ENCODE measurements at regions not wholly inside any gene's neighbourhood (a gene's known extent, or its start where the extent isn't known, plus 50 kb on each side); places are given as distances from the start of the nearest gene placed in this dataset.

GRCh38 chr13:104436555-104436954 is 1370.3 kb upstream of the SLC10A2 start:
- Histone ChIP-seq H3K4me3 (no peak overlapping the region), H3K36me3 (no peaks in the 10 kb centered on the region), H3K27me3 (ENCODE audit: low read depth) (no peaks in the 10 kb centered on the region), H3K4me1 (no peaks in the 10 kb centered on the region), H3K9me3 (no peaks in the 10 kb centered on the region), H3K27ac (no peak overlapping the region)
- DNase-seq (no peak), ATAC-seq (no peak)
- intact Hi-C loops (cut with DNase I) = no loop called here
- no peak for TF ChIP-seq CTCF (IDR thresholded peaks at IDR 0.05)

DNA sequence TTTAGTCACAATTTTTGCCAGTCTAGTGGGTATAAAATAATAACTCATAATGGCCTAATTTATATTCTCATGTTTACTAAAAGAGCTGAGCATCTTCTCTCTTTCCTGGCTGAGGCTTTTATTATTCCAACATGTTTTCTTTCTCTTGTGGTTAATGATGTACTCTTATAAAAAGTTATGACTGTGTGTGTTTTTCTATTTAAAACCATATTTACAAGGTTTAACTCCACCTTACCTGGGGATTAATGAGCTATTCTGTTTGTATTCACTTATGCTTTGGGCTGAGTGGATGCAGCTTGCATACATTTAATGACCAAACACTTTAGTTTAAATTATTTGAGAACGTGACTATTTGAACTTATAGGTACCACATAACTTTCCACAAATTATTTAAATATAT is 1365.7 kb upstream of the SLC10A2 start:
- H3K36me3 ChIP-seq = no peaks in the 10 kb centered on the region
- no peaks in the 10 kb centered on the region for H3K9me3 ChIP-seq
- H3K27me3 ChIP-seq (ENCODE audit: low read depth) = no peaks in the 10 kb centered on the region
- ATAC-seq = no peak
- no peak for DNase-seq
- no peak overlapping the region for H3K27ac ChIP-seq
- no peak overlapping the region for H3K4me3 ChIP-seq
- no peaks in the 10 kb centered on the region for H3K4me1 ChIP-seq
- TF ChIP-seq CTCF (IDR thresholded peaks at IDR 0.05) = no peak
- intact Hi-C loops (cut with DNase I) = no loop called here

- Histone ChIP-seq H3K27me3 (ENCODE audit: low read depth) (no peaks in the 10 kb centered on the region), H3K36me3 (no peaks in the 10 kb centered on the region), H3K4me1 (no peaks in the 10 kb centered on the region), H3K4me3 (no peak overlapping the region), H3K9me3 (no peaks in the 10 kb centered on the region), H3K27ac (no peak overlapping the region)
- DNase-seq (no peak), ATAC-seq (no peak)
- TF ChIP-seq CTCF (IDR thresholded peaks at IDR 0.05) = no peak
- intact Hi-C loops (cut with DNase I) = no loop called here
Observed at GRCh38 chr13:104426435-104426834, 1360.2 kb upstream of the SLC10A2 start.

DNA sequence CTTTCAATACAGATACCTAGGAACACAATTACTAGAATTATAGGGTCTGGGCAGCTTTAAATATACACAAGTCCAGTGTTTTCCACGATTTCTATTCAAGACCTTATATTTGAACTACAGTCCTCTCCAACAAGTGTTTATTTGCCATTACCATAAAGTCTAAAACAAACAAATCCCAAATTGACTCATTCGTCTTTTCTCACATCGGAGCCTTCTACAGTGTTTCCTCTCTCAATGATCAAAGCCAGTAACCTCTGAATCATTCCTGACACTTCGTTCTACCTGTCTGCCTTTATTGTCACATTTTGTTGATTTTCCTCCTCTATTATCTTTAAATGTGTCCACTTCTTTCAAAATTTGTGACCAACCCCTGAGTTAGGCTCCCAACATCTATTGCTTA is 1356.5 kb upstream of the SLC10A2 start:
- Histone ChIP-seq H3K27me3 (ENCODE audit: low read depth) (no peaks in the 10 kb centered on the region), H3K27ac (no peak overlapping the region), H3K4me1 (no peaks in the 10 kb centered on the region), H3K9me3 (no peaks in the 10 kb centered on the region), H3K36me3 (no peaks in the 10 kb centered on the region), H3K4me3 (no peak overlapping the region)
- no peak for DNase-seq
- no peak for ATAC-seq
- intact Hi-C loops (cut with DNase I) = no loop called here
- TF ChIP-seq CTCF (IDR thresholded peaks at IDR 0.05) = no peak

- Histone ChIP-seq H3K27ac (no peak overlapping the region), H3K36me3 (no peaks in the 10 kb centered on the region), H3K4me1 (no peaks in the 10 kb centered on the region), H3K9me3 (no peaks in the 10 kb centered on the region), H3K4me3 (no peak overlapping the region), H3K27me3 (ENCODE audit: low read depth) (no peaks in the 10 kb centered on the region)
- TF ChIP-seq CTCF (IDR thresholded peaks at IDR 0.05) = no peak
- ATAC-seq (no peak), DNase-seq (no peak)
- intact Hi-C loops (cut with DNase I) = no loop called here
Observed at GRCh38 chr13:104416973-104417372, 1350.8 kb upstream of the SLC10A2 start.

GRCh38 chr13:104414771-104415170 is 1348.6 kb upstream of the SLC10A2 start:
- H3K4me1 ChIP-seq = no peaks in the 10 kb centered on the region
- H3K4me3 ChIP-seq = no peak overlapping the region
- no peaks in the 10 kb centered on the region for H3K9me3 ChIP-seq
- peak; percentile 44 to 51 for ATAC-seq
- intact Hi-C loops (cut with DNase I) = no loop called here
- no peaks in the 10 kb centered on the region for H3K27me3 ChIP-seq (ENCODE audit: low read depth)
- DNase-seq = no peak
- TF ChIP-seq CTCF (IDR thresholded peaks at IDR 0.05) = no peak
- no peaks in the 10 kb centered on the region for H3K36me3 ChIP-seq
- H3K27ac ChIP-seq = no peak overlapping the region
